Activated T-helper 1 cell treated with anti-CD3 and anti-CD28 coated beads, Interleukin-12 subunit alpha, Interleukin-12 subunit beta, Interleukin-2, Interleukin-4 antibody, amounts not matched to agents 30 ng/mL and 10 ng/mL and 1 ng/mL, durations not matched to agents 14 hours and 24 hours and 36 hours (primary cell): ENCODE measurements at regions not wholly inside any gene's neighbourhood (a gene's known extent, or its start where the extent isn't known, plus 50 kb on each side); places are given as distances from the start of the nearest gene placed in this dataset.

Experiments
- DNase-seq: peaks from one replicate; pipeline ENCODE4 v3.0.0; 2021; ENCODE audit warnings: low spot score
- H3K27ac Mint-ChIP-seq: one replicate; pipeline ENCODE4 v1.8.0; 2021; ENCODE audit warnings: mild to moderate bottlenecking, mixed read lengths
- H3K27me3 Mint-ChIP-seq: one replicate; pipeline ENCODE4 v1.8.0; 2022; ENCODE audit warnings: mild to moderate bottlenecking, moderate library complexity, mixed read lengths; ENCODE audit not compliant: insufficient read depth
- H3K36me3 Mint-ChIP-seq: one replicate; pipeline ENCODE4 v1.8.0; 2021; ENCODE audit warnings: low read depth, mixed read lengths
- H3K4me1 Mint-ChIP-seq: one replicate; pipeline ENCODE4 v1.8.0; 2021; ENCODE audit warnings: low read depth, mixed read lengths
- H3K4me3 Mint-ChIP-seq: one replicate; pipeline ENCODE4 v1.8.0; 2021; ENCODE audit warnings: mild to moderate bottlenecking, moderate library complexity, mixed read lengths
- H3K9me3 Mint-ChIP-seq: one replicate; pipeline ENCODE4 v1.8.0; 2021; ENCODE audit warnings: mixed read lengths
- intact Hi-C: fragments of 100-400 bp; cut with micrococcal nuclease; formaldehyde crosslinking; loops from one replicate; pipeline ENCODE4 v1.15.1; 2024

- Mint-ChIP-seq H3K27ac (no peak overlapping the region), H3K4me1 (no peaks in the 10 kb centered on the region), H3K36me3 (no peaks in the 10 kb centered on the region), H3K9me3 (peaks cover 6% of the 10 kb centered on the region), H3K27me3 (no peaks in the 10 kb centered on the region), H3K4me3 (no peak overlapping the region)
- no peak for DNase-seq
- intact Hi-C loops, result no loop called here
Observed at GRCh38 chr18:27899893-27900292, 277.0 kb downstream of the CDH2 start.

- H3K36me3 Mint-ChIP-seq, result no peaks in the 10 kb centered on the region
- intact Hi-C loops, result no loop called here
- no peak for DNase-seq
- H3K9me3 Mint-ChIP-seq, result peaks cover 3% of the 10 kb centered on the region
- H3K27me3 Mint-ChIP-seq, result no peaks in the 10 kb centered on the region
- no peak overlapping the region for H3K4me3 Mint-ChIP-seq
- no peaks in the 10 kb centered on the region for H3K4me1 Mint-ChIP-seq
- no peak overlapping the region for H3K27ac Mint-ChIP-seq
Observed at GRCh38 chr18:27894746-27895145, 282.2 kb downstream of the CDH2 start.

GRCh38 chr18:27887711-27888495 lies 289.0 kb downstream of the CDH2 start:
- no peaks in the 10 kb centered on the region for H3K4me1 Mint-ChIP-seq
- DNase-seq, result no peak
- intact Hi-C loops, result no loop called here
- H3K4me3 Mint-ChIP-seq, result no peak overlapping the region
- H3K27me3 Mint-ChIP-seq, result no peaks in the 10 kb centered on the region
- H3K36me3 Mint-ChIP-seq, result no peaks in the 10 kb centered on the region
- H3K27ac Mint-ChIP-seq, result no peak overlapping the region
- no peaks in the 10 kb centered on the region for H3K9me3 Mint-ChIP-seq

- Mint-ChIP-seq H3K4me3 (no peak overlapping the region), H3K4me1 (no peaks in the 10 kb centered on the region), H3K9me3 (no peaks in the 10 kb centered on the region), H3K27me3 (no peaks in the 10 kb centered on the region), H3K27ac (no peak overlapping the region), H3K36me3 (no peaks in the 10 kb centered on the region)
- intact Hi-C loops, result no loop called here
- DNase-seq, result no peak
Observed at GRCh38 chr18:27887287-27887686, 289.6 kb downstream of the CDH2 start.

GRCh38 chr18:27879540-27879939 lies 297.4 kb downstream of the CDH2 start:
- no peaks in the 10 kb centered on the region for H3K4me1 Mint-ChIP-seq
- H3K9me3 Mint-ChIP-seq, result no peaks in the 10 kb centered on the region
- H3K27me3 Mint-ChIP-seq, result no peaks in the 10 kb centered on the region
- H3K4me3 Mint-ChIP-seq, result no peak overlapping the region
- DNase-seq, result no peak
- H3K36me3 Mint-ChIP-seq, result no peaks in the 10 kb centered on the region
- no peak overlapping the region for H3K27ac Mint-ChIP-seq
- intact Hi-C loops, result no loop called here

GRCh38 chr18:27871726-27872125 lies 305.2 kb downstream of the CDH2 start:
- no peaks in the 10 kb centered on the region for H3K27me3 Mint-ChIP-seq
- H3K4me3 Mint-ChIP-seq, result no peak overlapping the region
- no peaks in the 10 kb centered on the region for H3K9me3 Mint-ChIP-seq
- no peak overlapping the region for H3K27ac Mint-ChIP-seq
- intact Hi-C loops, result no loop called here
- no peaks in the 10 kb centered on the region for H3K4me1 Mint-ChIP-seq
- H3K36me3 Mint-ChIP-seq, result no peaks in the 10 kb centered on the region
- DNase-seq, result no peak

- H3K9me3 Mint-ChIP-seq, result no peaks in the 10 kb centered on the region
- H3K4me3 Mint-ChIP-seq, result no peak overlapping the region
- H3K27me3 Mint-ChIP-seq, result no peaks in the 10 kb centered on the region
- no peaks in the 10 kb centered on the region for H3K36me3 Mint-ChIP-seq
- no peaks in the 10 kb centered on the region for H3K4me1 Mint-ChIP-seq
- DNase-seq, result no peak
- intact Hi-C loops, result no loop called here
- no peak overlapping the region for H3K27ac Mint-ChIP-seq
Observed at GRCh38 chr18:27869735-27870134, 307.2 kb downstream of the CDH2 start.

GRCh38 chr18:27865431-27865830 lies 311.5 kb downstream of the CDH2 start:
- no peaks in the 10 kb centered on the region for H3K9me3 Mint-ChIP-seq
- no peaks in the 10 kb centered on the region for H3K27me3 Mint-ChIP-seq
- no peaks in the 10 kb centered on the region for H3K36me3 Mint-ChIP-seq
- DNase-seq, result no peak
- no peak overlapping the region for H3K27ac Mint-ChIP-seq
- no peak overlapping the region for H3K4me3 Mint-ChIP-seq
- no peaks in the 10 kb centered on the region for H3K4me1 Mint-ChIP-seq
- intact Hi-C loops, result no loop called here

- no peaks in the 10 kb centered on the region for H3K4me1 Mint-ChIP-seq
- DNase-seq, result no peak
- no peaks in the 10 kb centered on the region for H3K9me3 Mint-ChIP-seq
- no peak overlapping the region for H3K27ac Mint-ChIP-seq
- H3K27me3 Mint-ChIP-seq, result no peaks in the 10 kb centered on the region
- H3K4me3 Mint-ChIP-seq, result no peak overlapping the region
- no peaks in the 10 kb centered on the region for H3K36me3 Mint-ChIP-seq
- intact Hi-C loops, result no loop called here
Observed at GRCh38 chr18:27863780-27864430, 313.0 kb downstream of the CDH2 start.

GRCh38 chr18:27862041-27862682 lies 314.8 kb downstream of the CDH2 start:
- intact Hi-C loops, result no loop called here
- Mint-ChIP-seq H3K27me3 (no peaks in the 10 kb centered on the region), H3K36me3 (no peaks in the 10 kb centered on the region), H3K4me3 (no peak overlapping the region), H3K27ac (no peak overlapping the region), H3K4me1 (no peaks in the 10 kb centered on the region), H3K9me3 (no peaks in the 10 kb centered on the region)
- DNase-seq, result no peak

GRCh38 chr18:27861539-27861938 lies 315.4 kb downstream of the CDH2 start:
- no peak for DNase-seq
- Mint-ChIP-seq H3K36me3 (no peaks in the 10 kb centered on the region), H3K4me3 (no peak overlapping the region), H3K9me3 (no peaks in the 10 kb centered on the region), H3K27me3 (no peaks in the 10 kb centered on the region), H3K4me1 (no peaks in the 10 kb centered on the region), H3K27ac (no peak overlapping the region)
- intact Hi-C loops, result no loop called here

GRCh38 chr18:27860701-27861107 lies 316.2 kb downstream of the CDH2 start:
- H3K27ac Mint-ChIP-seq, result no peak overlapping the region
- intact Hi-C loops, result no loop called here
- no peaks in the 10 kb centered on the region for H3K36me3 Mint-ChIP-seq
- H3K4me1 Mint-ChIP-seq, result no peaks in the 10 kb centered on the region
- no peak overlapping the region for H3K4me3 Mint-ChIP-seq
- H3K9me3 Mint-ChIP-seq, result no peaks in the 10 kb centered on the region
- DNase-seq, result no peak
- H3K27me3 Mint-ChIP-seq, result no peaks in the 10 kb centered on the region

- no peaks in the 10 kb centered on the region for H3K27me3 Mint-ChIP-seq
- peaks cover under 1% of the 10 kb centered on the region for H3K9me3 Mint-ChIP-seq
- no peak overlapping the region for H3K27ac Mint-ChIP-seq
- H3K4me1 Mint-ChIP-seq, result no peaks in the 10 kb centered on the region
- intact Hi-C loops, result no loop called here
- H3K36me3 Mint-ChIP-seq, result no peaks in the 10 kb centered on the region
- no peak for DNase-seq
- no peak overlapping the region for H3K4me3 Mint-ChIP-seq
Observed at GRCh38 chr18:27860011-27860410, 316.9 kb downstream of the CDH2 start.
